ENCODE measurements at regions not wholly inside any gene's neighbourhood (a gene's known extent, or its start where the extent isn't known, plus 50 kb on each side); places are given as distances from the start of the nearest gene placed in this dataset.

DNA sequence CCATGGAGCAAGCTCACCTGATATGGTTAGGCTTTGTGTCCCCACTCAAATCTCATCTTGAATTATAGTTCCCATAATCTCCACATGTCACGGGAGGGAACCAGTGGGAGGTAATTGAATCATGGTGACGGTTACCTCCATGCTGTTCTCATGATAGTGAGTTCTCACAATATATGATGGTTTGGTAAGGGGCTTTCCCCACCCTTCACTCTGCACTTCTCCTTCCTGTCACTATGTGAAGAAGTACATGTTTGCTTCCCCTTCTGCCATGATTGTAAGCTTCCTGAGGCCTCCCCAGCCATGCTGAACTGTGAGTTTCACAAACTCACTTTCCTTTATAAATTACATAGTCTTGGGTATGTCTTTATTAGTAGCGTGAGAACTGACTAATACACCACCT lies 435.7 kb upstream of the ID2 start:
- no peak for TF ChIP-seq POLR2A (IDR thresholded peaks at IDR 0.05)
- TF ChIP-seq, protein P1, sequence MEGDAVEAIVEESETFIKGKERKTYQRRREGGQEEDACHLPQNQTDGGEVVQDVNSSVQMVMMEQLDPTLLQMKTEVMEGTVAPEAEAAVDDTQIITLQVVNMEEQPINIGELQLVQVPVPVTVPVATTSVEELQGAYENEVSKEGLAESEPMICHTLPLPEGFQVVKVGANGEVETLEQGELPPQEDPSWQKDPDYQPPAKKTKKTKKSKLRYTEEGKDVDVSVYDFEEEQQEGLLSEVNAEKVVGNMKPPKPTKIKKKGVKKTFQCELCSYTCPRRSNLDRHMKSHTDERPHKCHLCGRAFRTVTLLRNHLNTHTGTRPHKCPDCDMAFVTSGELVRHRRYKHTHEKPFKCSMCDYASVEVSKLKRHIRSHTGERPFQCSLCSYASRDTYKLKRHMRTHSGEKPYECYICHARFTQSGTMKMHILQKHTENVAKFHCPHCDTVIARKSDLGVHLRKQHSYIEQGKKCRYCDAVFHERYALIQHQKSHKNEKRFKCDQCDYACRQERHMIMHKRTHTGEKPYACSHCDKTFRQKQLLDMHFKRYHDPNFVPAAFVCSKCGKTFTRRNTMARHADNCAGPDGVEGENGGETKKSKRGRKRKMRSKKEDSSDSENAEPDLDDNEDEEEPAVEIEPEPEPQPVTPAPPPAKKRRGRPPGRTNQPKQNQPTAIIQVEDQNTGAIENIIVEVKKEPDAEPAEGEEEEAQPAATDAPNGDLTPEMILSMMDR (IDR thresholded peaks at IDR 0.05) = no peak
